Erythroblast (primary cell): ENCODE measurements at regions not wholly inside any gene's neighbourhood (a gene's known extent, or its start where the extent isn't known, plus 50 kb on each side); places are given as distances from the start of the nearest gene placed in this dataset.

Source experiments
- GATA1 ChIP-seq: IDR thresholded peaks from 2 replicates; pipeline ENCODE4 v1.6.1; 2011; ENCODE audit warnings: low read depth, mild to moderate bottlenecking, control low read depth, low read length, moderate library complexity
- POLR2A ChIP-seq: IDR thresholded peaks from 2 replicates; pipeline ENCODE4 v1.6.1; 2011; ENCODE audit warnings: mild to moderate bottlenecking, low read length

GRCh38 chr3:5047764-5048419 lies 68.7 kb downstream of the BHLHE40 start:
- no peak for TF ChIP-seq POLR2A
- TF ChIP-seq GATA1, result no peak
